SK-N-SH treated with all-trans-retinoic acid at 6 μM for 48 hours (cell line): ENCODE measurements at regions not wholly inside any gene's neighbourhood (a gene's known extent, or its start where the extent isn't known, plus 50 kb on each side); places are given as distances from the start of the nearest gene placed in this dataset.

ENCODE experiments used
- ATAC-seq: fragments of 200-7000 bp; cut with Tn5 transposase; 3 replicates; pipeline ENCODE4 v1.9.1; 2020; ENCODE audit warnings: mild to moderate bottlenecking, moderate library complexity
- BACH2 ChIP-seq: fragments of 250-450 bp; sonication (Bioruptor Pico); IDR thresholded peaks from 2 replicates; pipeline ENCODE4 v1.9.0; 2021; ENCODE audit warnings: mild to moderate bottlenecking, borderline replicate concordance
- CREB5 ChIP-seq: fragments of 250-450 bp; sonication (Bioruptor Pico); IDR thresholded peaks from 2 replicates; pipeline ENCODE4 v1.5.1; 2020; ENCODE audit warnings: low read depth, mild to moderate bottlenecking, moderate library complexity
- CSDC2 ChIP-seq: fragments of 250-450 bp; sonication (Bioruptor Pico); IDR thresholded peaks from 2 replicates; pipeline ENCODE4 v1.5.0; 2020; ENCODE audit warnings: mild to moderate bottlenecking, moderate library complexity
- CSRNP3 ChIP-seq: fragments of 250-450 bp; sonication (Bioruptor Pico); IDR thresholded peaks from 2 replicates; pipeline ENCODE4 v1.5.1; 2021; ENCODE audit warnings: mild to moderate bottlenecking, moderate library complexity
- ESRRG ChIP-seq: fragments of 250-450 bp; sonication (Bioruptor Pico); IDR thresholded peaks from 2 replicates; pipeline ENCODE4 v1.6.1; 2021; ENCODE audit warnings: mild to moderate bottlenecking
- GLIS3 ChIP-seq: fragments of 250-450 bp; sonication (Bioruptor Pico); IDR thresholded peaks from 2 replicates; pipeline ENCODE4 v1.5.0; 2020; ENCODE audit warnings: mild to moderate bottlenecking, moderate library complexity
- PATZ1 ChIP-seq: fragments of 250-450 bp; sonication (Bioruptor Pico); IDR thresholded peaks from 2 replicates; pipeline ENCODE4 v1.8.0; 2020; ENCODE audit warnings: mild to moderate bottlenecking, moderate library complexity, borderline replicate concordance
- POU6F1 ChIP-seq: fragments of 250-450 bp; sonication (Bioruptor Pico); IDR thresholded peaks from 2 replicates; pipeline ENCODE4 v1.8.0; 2021; ENCODE audit warnings: low read depth, mild to moderate bottlenecking, moderate library complexity, borderline replicate concordance
- RARB ChIP-seq: fragments of 250-450 bp; sonication (Bioruptor Pico); IDR thresholded peaks from 2 replicates; pipeline ENCODE4 v1.8.0; 2021; ENCODE audit warnings: mild to moderate bottlenecking, moderate library complexity
- SNAI2 ChIP-seq: fragments of 250-450 bp; sonication (Bioruptor Pico); IDR thresholded peaks from 2 replicates; pipeline ENCODE4 v1.5.0; 2020; ENCODE audit warnings: mild to moderate bottlenecking, moderate library complexity
- TCF4 ChIP-seq: fragments of 250-450 bp; sonication (Bioruptor Pico); IDR thresholded peaks from 2 replicates; pipeline ENCODE4 v1.8.0; 2021; ENCODE audit warnings: mild to moderate bottlenecking, moderate library complexity, borderline replicate concordance
- TOX ChIP-seq: fragments of 250-450 bp; sonication (Bioruptor Pico); IDR thresholded peaks from 2 replicates; pipeline ENCODE4 v1.8.0; 2021; ENCODE audit warnings: mild to moderate bottlenecking, moderate library complexity, borderline replicate concordance
- TSHZ2 ChIP-seq: fragments of 250-450 bp; sonication (Bioruptor Pico); IDR thresholded peaks from 2 replicates; pipeline ENCODE4 v1.5.0; 2020; ENCODE audit warnings: mild to moderate bottlenecking, moderate library complexity
- ZC3H10 ChIP-seq: fragments of 250-450 bp; sonication (Bioruptor Pico); IDR thresholded peaks from 2 replicates; pipeline ENCODE4 v1.5.1; 2021; ENCODE audit warnings: mild to moderate bottlenecking, moderate library complexity
- ZFP3 ChIP-seq: fragments of 250-450 bp; sonication (Bioruptor Pico); IDR thresholded peaks from 2 replicates; pipeline ENCODE4 v1.5.0; 2020; ENCODE audit warnings: mild to moderate bottlenecking, moderate library complexity
- ZNF565 ChIP-seq: fragments of 450-650 bp; formaldehyde crosslinking; conservative IDR thresholded peaks from 2 replicates; pipeline ENCODE4 v1.5.0; 2020; ENCODE audit warnings: low read depth, mild to moderate bottlenecking, moderate library complexity
- ZNF8 ChIP-seq: fragments of 450-650 bp; formaldehyde crosslinking; IDR thresholded peaks from 2 replicates; pipeline ENCODE4 v1.5.0; 2020; ENCODE audit warnings: mild to moderate bottlenecking, moderate library complexity

GRCh38 chr18:75582406-75582821, 154.9 kb upstream of the SMIM21 start (continued):
- no peak for TF ChIP-seq SNAI2 (CRISPR knock-in tag)
- no peak for TF ChIP-seq TSHZ2

GRCh38 chr18:75581336-75582131, 154.0 kb upstream of the SMIM21 start:
- TF ChIP-seq TOX (no peak), GLIS3 (CRISPR knock-in tag) (no peak), ZFP3 (CRISPR knock-in tag) (no peak), RARB (CRISPR knock-in tag) (no peak), TCF4 (CRISPR knock-in tag) (no peak), CREB5 (no peak), ZC3H10 (CRISPR knock-in tag) (no peak)
- no peak for ATAC-seq

- no peak for ATAC-seq
- no peak for TF ChIP-seq ZC3H10 (CRISPR knock-in tag)
These were observed 146.7 kb upstream of the SMIM21 start for GRCh38 chr18:75574187-75574586.

GRCh38 chr18:75563150-75563549, 135.6 kb upstream of the SMIM21 start:
- no peak for ATAC-seq
- no peak for TF ChIP-seq ZNF565 (CRISPR knock-in tag)
- no peak for TF ChIP-seq ZNF8 (CRISPR knock-in tag)
- TF ChIP-seq TSHZ2, result no peak
- TF ChIP-seq POU6F1, result no peak
- no peak for TF ChIP-seq CSDC2 (CRISPR knock-in tag)
- no peak for TF ChIP-seq PATZ1 (CRISPR knock-in tag)
- TF ChIP-seq ZFP3 (CRISPR knock-in tag), result no peak
- no peak for TF ChIP-seq CSRNP3
- TF ChIP-seq BACH2 (CRISPR knock-in tag), result no peak
- no peak for TF ChIP-seq ESRRG (CRISPR knock-in tag)
